ENCODE measurements at regions not wholly inside any gene's neighbourhood (a gene's known extent, or its start where the extent isn't known, plus 50 kb on each side); places are given as distances from the start of the nearest gene placed in this dataset.

DNA sequence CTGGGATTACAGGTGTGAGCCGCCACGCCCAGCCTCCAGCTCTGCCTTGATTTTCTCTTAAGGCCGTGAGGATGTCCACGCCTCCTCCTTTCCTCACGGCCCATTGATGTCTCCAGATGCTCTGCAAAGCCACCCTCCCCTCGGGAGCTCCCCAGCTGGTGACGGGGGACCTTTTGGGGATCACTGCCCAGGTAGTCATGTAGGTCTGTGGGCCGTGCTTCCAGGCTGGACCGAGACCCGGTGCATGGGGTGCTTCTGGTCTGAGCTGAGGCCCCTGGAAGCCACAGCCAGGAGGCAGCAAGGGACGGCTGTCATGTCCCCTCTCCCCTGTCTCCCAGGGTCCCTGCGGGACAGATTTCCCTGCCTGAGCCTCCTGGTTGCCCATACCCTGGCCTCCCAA lies 277.8 kb downstream of the SEC14L1 start:
- Histone ChIP-seq H3K27ac (ENCODE audit: low read depth) (no peak overlapping the region), H3K4me1 (ENCODE audit: insufficient read depth) (no peaks in the 10 kb centered on the region), H3K36me3 (ENCODE audit: insufficient read depth) (no peaks in the 10 kb centered on the region), H3K4me3 (ENCODE audit: low read depth, low read length) (no peak overlapping the region)
- WGBS: 83% methylated on average over 12 of the region's 12 CpGs
- no peak for DNase-seq (ENCODE audit: extremely low spot score)

DNA sequence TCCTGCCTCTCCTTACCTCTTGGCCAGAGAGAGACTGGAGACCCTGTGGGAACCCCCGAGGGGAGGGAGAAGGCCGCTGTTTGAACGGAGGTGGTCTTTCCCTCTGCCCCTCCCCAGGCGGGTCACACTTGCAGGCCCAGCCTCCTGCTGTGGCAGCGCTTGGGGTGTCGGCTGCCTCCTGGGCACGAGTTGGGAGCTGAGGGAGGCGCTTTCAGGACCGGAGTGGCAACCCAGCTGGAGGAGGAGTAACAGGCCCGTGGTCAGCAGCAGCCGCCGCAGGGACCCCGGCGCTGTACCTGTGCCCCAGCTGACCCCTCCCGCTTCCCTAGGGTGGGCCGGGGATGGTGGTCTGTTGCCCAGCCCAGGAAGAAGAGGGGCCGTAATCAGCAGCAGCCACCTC lies 278.3 kb downstream of the SEC14L1 start:
- H3K36me3 ChIP-seq (ENCODE audit: insufficient read depth): no peaks in the 10 kb centered on the region
- H3K4me3 ChIP-seq (ENCODE audit: low read depth, low read length): no peak overlapping the region
- H3K4me1 ChIP-seq (ENCODE audit: insufficient read depth): no peaks in the 10 kb centered on the region
- no peak overlapping the region for H3K27ac ChIP-seq (ENCODE audit: low read depth)
- 71% methylated on average over 17 of the region's 17 CpGs for WGBS
- no peak for DNase-seq (ENCODE audit: extremely low spot score)

DNA sequence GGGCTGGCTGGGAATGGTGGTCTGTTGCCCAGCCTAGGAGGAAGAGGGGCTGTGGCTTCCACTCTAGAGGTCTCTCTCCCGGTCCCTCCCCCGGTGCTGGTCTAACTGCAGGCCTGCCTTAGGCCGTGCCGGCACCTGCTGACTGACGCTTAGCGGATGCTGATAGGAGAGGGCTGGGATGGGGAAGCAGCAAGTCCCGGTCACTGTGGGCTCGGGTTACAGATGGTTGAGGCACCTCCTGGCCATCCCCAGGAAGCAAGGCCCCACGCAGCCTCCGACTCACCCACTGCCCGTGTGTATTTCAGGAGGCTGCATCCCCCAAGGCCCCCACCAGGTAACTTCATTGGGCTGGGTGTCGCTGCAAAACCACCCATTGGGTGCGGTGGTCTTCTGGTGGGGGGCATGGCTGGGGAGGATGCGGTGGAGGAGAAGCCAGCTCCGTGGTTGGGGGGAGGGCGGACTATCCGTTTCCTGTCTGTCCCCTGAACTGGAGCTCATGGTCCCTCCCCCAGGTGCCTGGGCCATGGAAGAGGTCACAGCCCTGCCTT lies 278.9 kb downstream of the SEC14L1 start:
- WGBS: 59% methylated on average over 17 of the region's 17 CpGs
- Histone ChIP-seq H3K4me1 (ENCODE audit: insufficient read depth) (no peaks in the 10 kb centered on the region), H3K27ac (ENCODE audit: low read depth) (no peak overlapping the region), H3K36me3 (ENCODE audit: insufficient read depth) (no peaks in the 10 kb centered on the region), H3K4me3 (ENCODE audit: low read depth, low read length) (no peak overlapping the region)
- no peak for DNase-seq (ENCODE audit: extremely low spot score)

DNA sequence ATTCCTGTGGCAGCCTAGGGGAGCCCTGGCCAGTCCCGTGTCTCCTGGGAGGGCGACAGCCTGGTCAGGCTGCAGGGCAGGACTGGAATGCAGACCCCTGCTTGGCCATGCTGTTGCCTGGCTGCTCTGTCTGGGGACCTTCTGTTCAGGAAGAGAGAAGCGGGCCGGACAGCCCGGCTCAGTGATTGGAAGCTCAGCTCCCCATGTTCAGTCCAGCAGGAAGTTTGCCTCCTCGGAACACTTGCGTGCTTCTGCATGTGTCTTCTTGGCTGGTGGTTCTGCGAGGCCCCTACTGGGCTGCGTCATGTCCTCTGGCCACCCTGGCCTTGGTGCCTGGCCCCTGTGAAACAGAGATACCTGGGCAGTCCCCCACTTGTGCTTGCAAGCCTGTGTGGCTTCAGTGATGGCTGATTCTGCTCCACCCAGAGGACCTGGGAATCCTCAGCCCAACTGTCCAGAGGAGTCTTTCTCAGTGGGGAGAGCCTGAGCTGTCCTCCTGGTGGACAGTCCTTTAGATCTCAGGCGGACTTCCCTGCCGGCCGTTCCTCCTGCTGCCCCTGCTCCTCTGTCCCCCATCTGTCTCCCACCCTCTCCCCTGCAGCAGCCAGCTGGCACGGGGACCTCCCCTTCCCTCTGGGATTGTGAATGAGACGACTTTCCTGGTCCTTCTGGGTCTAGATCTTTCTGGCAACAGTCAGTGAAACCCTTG lies 279.5 kb downstream of the SEC14L1 start:
- H3K4me1 ChIP-seq (ENCODE audit: insufficient read depth): no peaks in the 10 kb centered on the region
- H3K36me3 ChIP-seq (ENCODE audit: insufficient read depth): no peaks in the 10 kb centered on the region
- 38% methylated on average over 14 of the region's 14 CpGs for WGBS
- H3K4me3 ChIP-seq (ENCODE audit: low read depth, low read length): no peak overlapping the region
- H3K27ac ChIP-seq (ENCODE audit: low read depth): peak overlapping the region; percentile 77
- no peak for DNase-seq (ENCODE audit: extremely low spot score)

DNA sequence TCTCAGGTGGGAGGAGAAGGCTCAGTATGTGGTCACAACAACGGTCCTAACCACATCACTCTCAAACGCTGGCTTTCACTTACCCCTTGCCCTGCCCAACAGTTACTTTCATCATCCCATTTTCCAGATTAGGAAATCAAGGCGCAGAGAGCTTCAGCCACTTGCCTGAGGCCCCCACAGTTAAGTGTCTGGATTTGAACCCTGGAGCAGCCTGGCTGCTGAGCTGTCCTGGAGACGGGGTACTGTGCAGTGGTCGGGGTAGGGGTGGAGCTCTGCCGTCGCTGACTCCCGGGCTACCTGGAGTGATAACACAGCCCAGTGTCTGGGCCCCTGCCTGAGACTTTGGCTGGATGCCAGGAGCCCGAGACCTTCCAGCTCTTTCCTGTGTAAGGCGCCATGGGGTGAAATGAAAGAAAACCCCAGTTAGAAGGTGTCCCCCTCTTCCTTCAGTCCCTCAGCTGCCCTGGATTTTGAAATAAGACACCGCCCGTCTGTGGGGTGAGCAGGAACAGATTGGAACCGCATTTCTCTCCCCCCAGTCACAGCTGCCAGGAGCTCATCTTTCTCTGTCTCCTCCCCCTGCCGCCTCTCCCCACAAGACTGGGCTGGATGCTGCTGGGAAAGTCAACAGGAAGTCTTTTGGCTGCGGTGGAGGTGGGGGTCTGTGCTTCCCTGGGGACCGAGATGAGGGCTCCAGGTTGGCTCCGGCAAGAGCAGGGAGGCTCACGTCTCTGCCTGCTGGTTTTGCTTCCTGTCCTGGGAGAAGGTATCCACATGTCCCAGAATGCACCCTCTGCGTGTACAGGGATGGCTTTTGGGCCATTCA lies 280.2 kb downstream of the SEC14L1 start:
- Histone ChIP-seq H3K27ac (ENCODE audit: low read depth) (peak overlapping the region; percentile 77), H3K36me3 (ENCODE audit: insufficient read depth) (no peaks in the 10 kb centered on the region), H3K4me1 (ENCODE audit: insufficient read depth) (no peaks in the 10 kb centered on the region), H3K4me3 (ENCODE audit: low read depth, low read length) (no peak overlapping the region)
- DNase-seq (ENCODE audit: extremely low spot score): no peak
- 18% methylated on average over 19 of the region's 19 CpGs for WGBS

DNA sequence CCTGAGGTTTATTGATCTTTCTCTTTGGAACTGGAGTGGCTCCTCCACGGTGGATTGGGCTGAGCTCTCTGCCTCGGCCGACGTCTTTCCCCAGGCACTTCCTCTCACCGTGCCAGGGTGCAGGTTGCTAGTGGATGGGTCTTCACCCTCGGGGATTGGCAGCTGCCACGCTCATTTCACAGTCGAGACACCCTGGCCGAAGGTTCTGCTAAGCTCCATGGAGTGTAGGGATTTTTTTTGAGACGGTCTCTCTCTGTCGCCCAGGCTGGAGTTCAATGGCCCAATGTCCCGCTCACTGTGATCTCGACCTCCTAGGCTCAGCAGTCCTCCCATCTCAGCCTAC lies 280.8 kb downstream of the SEC14L1 start:
- 52% methylated on average over 13 of the region's 13 CpGs for WGBS
- DNase-seq (ENCODE audit: extremely low spot score): no peak
- Histone ChIP-seq H3K36me3 (ENCODE audit: insufficient read depth) (no peaks in the 10 kb centered on the region), H3K27ac (ENCODE audit: low read depth) (peak overlapping the region; percentile 69), H3K4me3 (ENCODE audit: low read depth, low read length) (no peak overlapping the region), H3K4me1 (ENCODE audit: insufficient read depth) (no peaks in the 10 kb centered on the region)

DNA sequence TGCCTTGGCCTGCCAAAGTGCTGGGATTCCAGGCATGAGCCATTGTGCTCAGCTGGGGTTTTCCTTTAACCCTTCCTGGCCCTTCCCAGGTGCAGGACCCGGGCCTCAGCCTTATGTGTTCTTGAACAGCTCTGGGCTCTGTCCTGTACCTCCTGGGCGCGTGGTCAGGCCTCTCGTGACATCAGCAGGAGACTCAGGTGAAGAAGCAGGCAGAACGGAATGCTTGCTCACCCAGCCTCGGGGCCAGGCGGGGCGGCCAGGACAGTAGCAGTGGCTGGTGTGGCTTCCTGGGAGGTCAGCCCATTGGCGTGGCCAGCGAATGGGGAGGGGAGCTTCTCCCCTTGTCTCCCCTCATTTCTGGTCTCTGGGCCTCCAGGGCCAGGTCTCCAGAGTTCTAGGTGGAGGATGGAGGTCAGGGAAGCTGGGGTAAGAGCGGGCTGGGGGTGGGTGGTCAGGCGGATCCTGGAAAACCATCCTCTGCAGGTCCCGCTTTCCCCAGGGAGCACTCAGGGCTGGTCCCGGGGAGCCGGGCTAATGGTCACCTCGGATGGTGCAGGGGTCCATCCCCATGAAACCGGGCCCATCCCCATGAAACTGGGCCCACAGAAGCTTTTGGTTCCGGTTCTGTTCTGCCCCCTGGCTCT lies 281.5 kb downstream of the SEC14L1 start:
- H3K27ac ChIP-seq (ENCODE audit: low read depth): peak overlapping the region; percentile 48
- H3K36me3 ChIP-seq (ENCODE audit: insufficient read depth): no peaks in the 10 kb centered on the region
- H3K4me1 ChIP-seq (ENCODE audit: insufficient read depth): no peaks in the 10 kb centered on the region
- 81% methylated on average over 18 of the region's 18 CpGs for WGBS
- DNase-seq (ENCODE audit: extremely low spot score): no peak
- no peak overlapping the region for H3K4me3 ChIP-seq (ENCODE audit: low read depth, low read length)

DNA sequence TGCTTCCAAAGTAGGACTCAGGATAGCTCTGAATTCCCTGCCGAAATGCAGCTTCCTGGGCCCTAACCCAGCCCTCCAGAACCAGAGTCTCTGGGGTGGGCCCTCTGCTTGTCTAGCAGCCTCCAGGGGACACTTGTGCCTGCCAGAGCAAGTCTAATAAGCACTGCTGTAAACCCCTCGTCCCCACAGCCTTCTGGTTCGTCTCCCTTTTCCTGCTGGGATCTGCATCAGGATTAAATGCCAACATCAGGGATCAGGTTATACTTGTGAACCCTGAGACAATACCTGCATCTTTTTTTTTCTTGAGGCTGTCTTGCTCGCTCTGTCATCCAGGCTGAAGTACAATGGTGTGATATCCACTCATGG lies 282.0 kb downstream of the SEC14L1 start:
- 75% methylated on average over 4 of the region's 4 CpGs for WGBS
- no peak for DNase-seq (ENCODE audit: extremely low spot score)
- no peak overlapping the region for H3K4me3 ChIP-seq (ENCODE audit: low read depth, low read length)
- peak overlapping the region; percentile 48 for H3K27ac ChIP-seq (ENCODE audit: low read depth)
- H3K4me1 ChIP-seq (ENCODE audit: insufficient read depth): no peaks in the 10 kb centered on the region
- no peaks in the 10 kb centered on the region for H3K36me3 ChIP-seq (ENCODE audit: insufficient read depth)

DNA sequence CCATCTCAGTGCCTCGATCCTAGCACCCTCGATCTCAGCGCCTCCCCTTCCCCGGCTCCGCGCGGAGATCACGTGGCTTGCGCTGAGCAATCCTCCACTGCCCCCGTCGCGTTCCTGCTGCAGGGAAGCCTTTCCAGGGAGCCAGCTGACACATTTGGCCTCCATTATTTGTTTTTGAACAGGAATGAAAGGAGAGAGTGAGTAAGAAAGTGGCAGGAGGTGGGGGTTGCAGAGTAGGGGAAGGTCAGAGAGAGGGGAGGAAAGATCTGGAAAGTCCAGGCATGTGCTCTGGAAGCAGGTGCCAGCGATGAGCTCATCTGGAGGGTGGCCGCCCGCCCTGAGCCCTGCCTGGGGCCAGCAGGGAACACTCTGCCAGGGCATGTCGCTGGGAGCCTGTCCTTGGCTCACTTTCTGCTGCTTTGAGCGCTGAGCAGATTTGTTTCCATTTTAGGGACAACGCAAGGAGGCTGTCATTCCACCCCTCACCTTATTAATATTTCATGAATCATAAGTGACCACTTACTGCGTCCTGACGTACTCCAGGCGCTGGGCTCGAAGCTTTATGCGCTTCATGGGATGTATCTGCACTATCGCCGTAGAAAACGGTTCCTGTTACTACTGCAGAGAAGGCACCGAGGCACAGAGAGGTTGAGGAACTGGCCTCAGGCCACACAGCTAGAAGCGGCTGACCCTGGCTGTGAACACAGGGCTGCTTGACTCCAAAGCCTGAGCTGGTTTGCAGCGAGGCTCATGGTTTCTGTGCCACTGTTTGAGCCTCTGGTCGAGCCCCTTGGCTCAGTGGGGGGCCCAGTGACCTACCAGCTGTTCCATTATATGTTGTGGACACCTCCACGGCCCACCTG lies 283.1 kb downstream of the SEC14L1 start:
- H3K27ac ChIP-seq (ENCODE audit: low read depth): peak overlapping the region; percentile 90
- DNase-seq (ENCODE audit: extremely low spot score): no peak
- 30% methylated on average over 31 of the region's 31 CpGs for WGBS
- no peak overlapping the region for H3K4me3 ChIP-seq (ENCODE audit: low read depth, low read length)
- no peaks in the 10 kb centered on the region for H3K36me3 ChIP-seq (ENCODE audit: insufficient read depth)
- no peaks in the 10 kb centered on the region for H3K4me1 ChIP-seq (ENCODE audit: insufficient read depth)

DNA sequence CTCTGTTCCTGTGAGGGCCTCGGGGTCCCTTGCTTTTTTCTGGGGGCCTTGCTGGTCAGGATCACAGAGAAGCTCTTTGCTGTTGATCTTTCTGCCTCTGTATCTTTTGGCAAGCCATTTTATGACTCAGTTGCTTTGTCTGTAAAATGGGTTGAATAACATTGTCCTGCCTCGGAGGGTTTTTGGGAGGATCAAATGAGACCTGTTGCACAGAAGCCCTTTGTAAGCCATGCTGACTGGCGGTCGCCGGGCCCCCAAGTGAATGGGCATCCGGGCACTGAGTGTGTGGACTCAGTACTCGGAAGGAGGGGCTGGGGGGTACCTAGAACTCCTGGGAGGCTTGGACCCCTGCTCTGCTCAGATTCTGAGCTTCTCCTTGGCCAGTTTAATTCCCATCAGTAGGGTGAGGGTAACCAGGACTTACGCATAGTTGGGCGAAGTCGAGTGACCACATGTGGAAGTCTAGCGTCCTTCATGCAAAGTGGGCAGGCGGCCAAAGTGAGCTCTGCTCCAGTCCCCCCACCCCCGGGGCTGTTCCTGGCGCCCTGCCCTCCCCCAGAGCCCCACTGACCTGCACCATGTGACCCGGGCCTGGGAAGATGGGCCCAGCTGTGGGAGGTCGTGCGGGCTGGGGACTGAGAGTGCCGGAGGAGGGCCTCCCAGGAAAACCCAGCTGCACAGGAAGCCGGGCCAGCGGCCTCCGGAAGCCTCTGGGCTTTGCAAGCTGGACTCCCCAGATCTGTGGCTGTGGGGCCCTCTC lies 284.0 kb downstream of the SEC14L1 start:
- Histone ChIP-seq H3K4me1 (ENCODE audit: insufficient read depth) (no peaks in the 10 kb centered on the region), H3K4me3 (ENCODE audit: low read depth, low read length) (no peak overlapping the region), H3K36me3 (ENCODE audit: insufficient read depth) (no peaks in the 10 kb centered on the region), H3K27ac (ENCODE audit: low read depth) (peak overlapping the region; percentile 81)
- DNase-seq (ENCODE audit: extremely low spot score): peak; percentile 76
- WGBS: 19% methylated on average over 21 of the region's 21 CpGs

DNA sequence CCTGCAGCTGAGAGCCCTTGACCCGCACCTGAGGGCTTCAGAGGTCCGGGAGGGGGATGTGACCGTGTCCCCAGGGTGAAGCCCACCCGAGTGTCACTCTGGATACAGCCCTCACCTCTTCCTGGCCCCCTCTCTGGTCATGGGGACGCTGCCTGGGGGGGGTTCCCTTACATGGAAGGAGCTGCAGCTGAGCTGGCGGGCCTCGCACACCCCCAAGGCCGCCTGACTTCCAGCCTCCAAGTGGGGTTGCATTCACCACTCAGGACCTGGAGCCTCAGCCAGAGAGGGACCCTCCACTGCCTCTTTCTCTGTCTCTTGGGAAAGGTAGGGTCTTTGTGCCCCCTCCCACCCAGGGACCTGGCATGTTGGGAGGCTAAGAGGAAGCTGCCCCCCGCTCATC lies 284.6 kb downstream of the SEC14L1 start:
- no peak for DNase-seq (ENCODE audit: extremely low spot score)
- Histone ChIP-seq H3K36me3 (ENCODE audit: insufficient read depth) (no peaks in the 10 kb centered on the region), H3K27ac (ENCODE audit: low read depth) (peak overlapping the region; percentile 62), H3K4me3 (ENCODE audit: low read depth, low read length) (no peak overlapping the region), H3K4me1 (ENCODE audit: insufficient read depth) (no peaks in the 10 kb centered on the region)
- WGBS: 22% methylated on average over 9 of the region's 9 CpGs

DNA sequence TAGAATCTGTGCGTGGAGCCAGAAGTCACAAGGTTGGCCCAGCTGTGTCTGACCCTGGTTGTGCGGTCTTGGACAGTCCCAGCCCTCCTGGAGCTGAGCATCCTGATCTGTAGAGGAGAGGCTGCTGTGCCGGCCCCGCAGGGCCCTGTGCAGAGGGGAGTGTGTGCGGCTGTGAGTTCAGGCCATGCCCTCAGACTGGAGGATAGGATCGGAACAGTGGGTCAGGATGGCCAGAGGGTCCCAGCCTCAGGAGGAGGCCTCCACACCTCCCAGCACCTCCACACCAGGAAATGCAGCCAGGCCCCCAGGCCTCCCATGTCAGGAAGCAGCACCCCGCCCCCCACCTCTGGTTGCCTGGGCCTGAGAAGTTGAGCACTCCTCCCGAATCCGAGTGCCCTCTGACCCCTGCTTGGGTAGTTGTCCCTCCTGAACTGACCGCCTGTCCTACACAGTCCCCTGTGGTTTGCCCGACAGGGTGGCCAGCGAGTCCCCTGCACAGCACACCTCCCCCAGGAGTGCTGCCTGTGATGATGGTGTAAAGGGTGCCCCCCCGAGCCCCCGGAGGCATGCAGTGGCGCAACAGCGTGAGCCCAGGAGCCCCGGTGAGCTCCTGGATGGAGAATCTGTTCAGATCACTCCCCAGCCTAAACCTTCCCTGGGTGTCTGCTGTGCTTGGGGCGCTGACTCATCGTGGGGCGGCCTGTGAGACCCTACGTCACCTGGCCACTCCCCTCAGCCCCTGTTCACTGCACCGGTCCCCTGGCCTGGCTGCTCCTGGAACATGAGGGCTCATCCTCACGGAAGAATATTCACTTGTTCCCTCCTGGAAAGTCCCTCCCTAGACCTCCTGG lies 285.2 kb downstream of the SEC14L1 start:
- Histone ChIP-seq H3K4me3 (ENCODE audit: low read depth, low read length) (no peak overlapping the region), H3K36me3 (ENCODE audit: insufficient read depth) (no peaks in the 10 kb centered on the region), H3K4me1 (ENCODE audit: insufficient read depth) (no peaks in the 10 kb centered on the region), H3K27ac (ENCODE audit: low read depth) (peak overlapping the region; percentile 87)
- 34% methylated on average over 23 of the region's 23 CpGs for WGBS
- DNase-seq (ENCODE audit: extremely low spot score): no peak
